ENCODE measurements at regions not wholly inside any gene's neighbourhood (a gene's known extent, or its start where the extent isn't known, plus 50 kb on each side); places are given as distances from the start of the nearest gene placed in this dataset.

DNA sequence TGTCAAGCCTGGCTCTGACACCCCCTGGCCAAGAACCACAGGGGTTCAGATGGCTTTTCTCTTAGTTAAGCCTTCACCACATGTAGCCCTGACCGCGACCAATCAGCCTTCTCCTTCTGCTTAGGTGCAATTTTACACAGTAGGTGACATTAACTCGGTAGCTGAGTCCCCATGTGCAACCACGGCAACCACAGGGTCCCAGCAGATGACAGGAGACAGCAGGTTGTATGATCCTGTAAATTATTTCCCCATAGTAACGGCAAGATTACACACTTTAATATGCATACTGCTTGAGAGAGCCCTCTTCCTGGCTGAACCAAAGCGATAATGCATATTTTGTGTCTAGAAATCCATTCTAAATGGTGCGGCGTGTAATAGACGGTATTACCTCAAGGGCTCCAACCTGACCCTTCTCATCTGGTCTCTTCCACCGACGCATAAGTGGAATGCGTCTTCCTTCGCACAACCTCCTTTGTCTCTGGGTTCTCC lies 458.7 kb upstream of the ZFHX3 start:
- Histone ChIP-seq H3K9me3 (ENCODE audit: control insufficient read depth, insufficient read depth, low read length) (peaks cover 6% of the 10 kb centered on the region; the same call in 1 of the 2 replicates), H2AK9ac (replicated peaks; ENCODE audit: low read depth, low read length, poor library complexity) (no peak overlapping the region), H2BK120ac (ENCODE audit: low read depth, low read length) (no peak overlapping the region), H3K14ac (replicated peaks; ENCODE audit: low read depth, low read length) (no peak overlapping the region), H3K56ac (ENCODE audit: extremely low read depth, insufficient read depth, low read length) (no peak overlapping the region), H4K8ac (ENCODE audit: low read depth in 2 of 2, low read length in 2 of 2) (no peak overlapping the region), H3K79me1 (ENCODE audit: low read depth in 1 of 2, low read length in 2 of 2) (no peaks in the 10 kb centered on the region), H3K4me3 (ENCODE audit: insufficient read depth, low read depth, low read length) (no peak overlapping the region), H2BK20ac (ENCODE audit: low read depth, low read length) (no peak overlapping the region), H2AK5ac (ENCODE audit: low read depth, low read length) (no peak overlapping the region), H3K27me3 (ENCODE audit: control insufficient read depth, insufficient read depth, low read length) (no peaks in the 10 kb centered on the region), H3K4me1 (ENCODE audit: control insufficient read depth, insufficient read depth, low read length) (no peaks in the 10 kb centered on the region), H3K4ac (ENCODE audit: low read depth, low read length) (no peak overlapping the region), H3K27ac (ENCODE audit: insufficient read depth, low read length) (no peak overlapping the region), H2AFZ (replicated peaks; ENCODE audit: low read length, poor library complexity) (no peak overlapping the region), H3K18ac (ENCODE audit: low read depth, low read length) (no peak overlapping the region), H4K20me1 (ENCODE audit: insufficient read depth, low read length) (no peaks in the 10 kb centered on the region), H4K91ac (ENCODE audit: insufficient read depth, low read depth, low read length) (no peak overlapping the region), H4K5ac (ENCODE audit: low read depth, low read length) (no peak overlapping the region), H3K36me3 (ENCODE audit: control insufficient read depth, insufficient read depth, low read length) (no peaks in the 10 kb centered on the region), H2BK15ac (ENCODE audit: low read depth, low read length) (no peak overlapping the region), H2BK5ac (ENCODE audit: low read depth, low read length, poor library complexity, severe bottlenecking) (no peak overlapping the region), H3K9ac (ENCODE audit: low read depth, low read length) (no peak overlapping the region), H3K4me2 (ENCODE audit: low read depth, low read length) (no peak overlapping the region), H3K23ac (ENCODE audit: low read depth, low read length) (no peak overlapping the region), H3K9me1 (ENCODE audit: insufficient read depth, low read length) (no peaks in the 10 kb centered on the region)
- dilution Hi-C loops (cut with HindIII; ENCODE audit: low sequenced_read_pairs, unreplicated experiment) = no loop called here
- POLR2A ChIA-PET (ENCODE audit: unreplicated experiment) = no interaction called here
- in situ Hi-C loops (cut with MboI; ENCODE audit: low sequenced_read_pairs) = no loop called here
- CTCF ChIA-PET = no interaction called here
- BruUV-seq (replicated peaks) = no TSS peak
- no peak for DNase-seq
- ATAC-seq (ENCODE audit: low read depth) = no peak
- WGBS, 2 experiments (ENCODE audit: extremely low coverage in 2 of 2, insufficient read length in 1 of 2) = 93% methylated on average over 3 of the region's 13 CpGs; no CpG with 5 or more reads in 1 of the 2 experiments
- intact Hi-C loops (cut with micrococcal nuclease) = no loop called here
- TF ChIP-seq RCOR1 (IDR thresholded peaks at IDR 0.05; ENCODE audit: insufficient replicate concordance, low read length) (no peak), FOS (IDR thresholded peaks at IDR 0.05; ENCODE audit: low read depth, low read length) (no peak), MAZ (IDR thresholded peaks at IDR 0.05; ENCODE audit: borderline replicate concordance, low read depth, low read length) (no peak), RAD21 (IDR thresholded peaks at IDR 0.05; ENCODE audit: low read length) (no peak), RFX5 (IDR thresholded peaks at IDR 0.05; ENCODE audit: low read depth, low read length) (no peak), NFE2L2 (IDR thresholded peaks at IDR 0.05; ENCODE audit: low read depth, low read length) (no peak), MAFK (IDR thresholded peaks at IDR 0.05; ENCODE audit: low read depth, low read length) (no peak), BHLHE40 (IDR thresholded peaks at IDR 0.05; ENCODE audit: low read depth, low read length) (no peak), CEBPB (IDR thresholded peaks at IDR 0.05; ENCODE audit: low read depth, low read length) (no peak), SMC3 (IDR thresholded peaks at IDR 0.05; ENCODE audit: low read depth, low read length) (no peak), MXI1 (IDR thresholded peaks at IDR 0.05; ENCODE audit: borderline replicate concordance, low read depth, low read length) (no peak), POLR2A (IDR thresholded peaks at IDR 0.05; ENCODE audit: low read depth, low read length) (no peak), CHD1 (IDR thresholded peaks at IDR 0.05; ENCODE audit: low read depth, low read length) (no peak)
- TF ChIP-seq, protein P1, sequence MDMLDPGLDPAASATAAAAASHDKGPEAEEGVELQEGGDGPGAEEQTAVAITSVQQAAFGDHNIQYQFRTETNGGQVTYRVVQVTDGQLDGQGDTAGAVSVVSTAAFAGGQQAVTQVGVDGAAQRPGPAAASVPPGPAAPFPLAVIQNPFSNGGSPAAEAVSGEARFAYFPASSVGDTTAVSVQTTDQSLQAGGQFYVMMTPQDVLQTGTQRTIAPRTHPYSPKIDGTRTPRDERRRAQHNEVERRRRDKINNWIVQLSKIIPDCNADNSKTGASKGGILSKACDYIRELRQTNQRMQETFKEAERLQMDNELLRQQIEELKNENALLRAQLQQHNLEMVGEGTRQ (IDR thresholded peaks at IDR 0.05; ENCODE audit: low read depth, low read length) = no peak
- TF ChIP-seq, protein P2, sequence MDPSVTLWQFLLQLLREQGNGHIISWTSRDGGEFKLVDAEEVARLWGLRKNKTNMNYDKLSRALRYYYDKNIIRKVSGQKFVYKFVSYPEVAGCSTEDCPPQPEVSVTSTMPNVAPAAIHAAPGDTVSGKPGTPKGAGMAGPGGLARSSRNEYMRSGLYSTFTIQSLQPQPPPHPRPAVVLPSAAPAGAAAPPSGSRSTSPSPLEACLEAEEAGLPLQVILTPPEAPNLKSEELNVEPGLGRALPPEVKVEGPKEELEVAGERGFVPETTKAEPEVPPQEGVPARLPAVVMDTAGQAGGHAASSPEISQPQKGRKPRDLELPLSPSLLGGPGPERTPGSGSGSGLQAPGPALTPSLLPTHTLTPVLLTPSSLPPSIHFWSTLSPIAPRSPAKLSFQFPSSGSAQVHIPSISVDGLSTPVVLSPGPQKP (IDR thresholded peaks at IDR 0.05; ENCODE audit: borderline replicate concordance, low read depth, low read length) = no peak
- TF ChIP-seq, protein P3, sequence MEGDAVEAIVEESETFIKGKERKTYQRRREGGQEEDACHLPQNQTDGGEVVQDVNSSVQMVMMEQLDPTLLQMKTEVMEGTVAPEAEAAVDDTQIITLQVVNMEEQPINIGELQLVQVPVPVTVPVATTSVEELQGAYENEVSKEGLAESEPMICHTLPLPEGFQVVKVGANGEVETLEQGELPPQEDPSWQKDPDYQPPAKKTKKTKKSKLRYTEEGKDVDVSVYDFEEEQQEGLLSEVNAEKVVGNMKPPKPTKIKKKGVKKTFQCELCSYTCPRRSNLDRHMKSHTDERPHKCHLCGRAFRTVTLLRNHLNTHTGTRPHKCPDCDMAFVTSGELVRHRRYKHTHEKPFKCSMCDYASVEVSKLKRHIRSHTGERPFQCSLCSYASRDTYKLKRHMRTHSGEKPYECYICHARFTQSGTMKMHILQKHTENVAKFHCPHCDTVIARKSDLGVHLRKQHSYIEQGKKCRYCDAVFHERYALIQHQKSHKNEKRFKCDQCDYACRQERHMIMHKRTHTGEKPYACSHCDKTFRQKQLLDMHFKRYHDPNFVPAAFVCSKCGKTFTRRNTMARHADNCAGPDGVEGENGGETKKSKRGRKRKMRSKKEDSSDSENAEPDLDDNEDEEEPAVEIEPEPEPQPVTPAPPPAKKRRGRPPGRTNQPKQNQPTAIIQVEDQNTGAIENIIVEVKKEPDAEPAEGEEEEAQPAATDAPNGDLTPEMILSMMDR (conservative IDR thresholded peaks at IDR 0.05; ENCODE audit: low read depth, low read length) = no peak
